GM12874 (cell line): ENCODE measurements at regions not wholly inside any gene's neighbourhood (a gene's known extent, or its start where the extent isn't known, plus 50 kb on each side); places are given as distances from the start of the nearest gene placed in this dataset.

Experiments used
- TF ChIP-seq, protein P1 (sequence below): IDR thresholded peaks from 2 replicates; pipeline ENCODE4 v1.5.1; 2011; ENCODE audit warnings: low read depth, mild to moderate bottlenecking, control low read depth, low read length, moderate library complexity; ENCODE audit not compliant: insufficient read depth

DNA sequence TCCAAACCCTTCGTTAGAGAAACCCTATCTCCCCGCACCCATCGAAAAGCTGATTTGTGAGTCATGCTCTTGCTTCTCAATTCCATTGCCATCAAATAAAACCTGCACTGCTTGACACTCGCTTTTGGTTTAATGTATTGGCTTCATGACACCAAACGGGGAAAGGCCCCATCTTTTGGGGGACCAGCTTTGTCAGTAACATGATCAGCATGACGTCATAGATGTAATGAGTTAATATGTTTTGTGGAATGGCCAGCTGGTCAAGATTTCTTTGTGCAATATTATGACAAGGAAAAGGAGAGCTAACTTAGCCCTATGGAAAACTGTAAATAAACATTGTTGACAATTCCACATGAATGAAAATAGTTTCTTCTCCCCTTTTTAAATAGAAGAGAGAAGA lies 1260.5 kb upstream of the CELF2 start:
- TF ChIP-seq, protein P1, sequence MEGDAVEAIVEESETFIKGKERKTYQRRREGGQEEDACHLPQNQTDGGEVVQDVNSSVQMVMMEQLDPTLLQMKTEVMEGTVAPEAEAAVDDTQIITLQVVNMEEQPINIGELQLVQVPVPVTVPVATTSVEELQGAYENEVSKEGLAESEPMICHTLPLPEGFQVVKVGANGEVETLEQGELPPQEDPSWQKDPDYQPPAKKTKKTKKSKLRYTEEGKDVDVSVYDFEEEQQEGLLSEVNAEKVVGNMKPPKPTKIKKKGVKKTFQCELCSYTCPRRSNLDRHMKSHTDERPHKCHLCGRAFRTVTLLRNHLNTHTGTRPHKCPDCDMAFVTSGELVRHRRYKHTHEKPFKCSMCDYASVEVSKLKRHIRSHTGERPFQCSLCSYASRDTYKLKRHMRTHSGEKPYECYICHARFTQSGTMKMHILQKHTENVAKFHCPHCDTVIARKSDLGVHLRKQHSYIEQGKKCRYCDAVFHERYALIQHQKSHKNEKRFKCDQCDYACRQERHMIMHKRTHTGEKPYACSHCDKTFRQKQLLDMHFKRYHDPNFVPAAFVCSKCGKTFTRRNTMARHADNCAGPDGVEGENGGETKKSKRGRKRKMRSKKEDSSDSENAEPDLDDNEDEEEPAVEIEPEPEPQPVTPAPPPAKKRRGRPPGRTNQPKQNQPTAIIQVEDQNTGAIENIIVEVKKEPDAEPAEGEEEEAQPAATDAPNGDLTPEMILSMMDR = no peak

DNA sequence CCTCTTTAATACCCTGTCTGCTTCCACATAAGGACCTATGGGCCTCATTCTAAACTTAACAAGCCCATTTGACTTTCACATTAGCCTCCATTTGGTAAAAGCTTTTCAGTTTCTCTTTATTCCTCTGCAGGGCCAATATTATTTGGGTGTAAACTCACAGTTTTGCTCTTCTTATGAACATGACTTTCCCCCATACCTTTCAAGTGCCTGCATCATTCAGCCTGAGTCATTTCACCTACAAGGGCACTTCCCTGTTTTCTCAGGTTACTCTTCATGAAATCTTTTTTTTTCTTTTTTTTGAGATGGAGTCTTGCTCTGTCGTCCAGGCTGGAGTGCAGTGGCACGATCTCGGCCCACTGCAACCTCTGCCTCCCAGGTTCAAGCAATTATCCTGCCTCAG lies 1258.1 kb upstream of the CELF2 start:
- TF ChIP-seq, protein P1 = no peak

DNA sequence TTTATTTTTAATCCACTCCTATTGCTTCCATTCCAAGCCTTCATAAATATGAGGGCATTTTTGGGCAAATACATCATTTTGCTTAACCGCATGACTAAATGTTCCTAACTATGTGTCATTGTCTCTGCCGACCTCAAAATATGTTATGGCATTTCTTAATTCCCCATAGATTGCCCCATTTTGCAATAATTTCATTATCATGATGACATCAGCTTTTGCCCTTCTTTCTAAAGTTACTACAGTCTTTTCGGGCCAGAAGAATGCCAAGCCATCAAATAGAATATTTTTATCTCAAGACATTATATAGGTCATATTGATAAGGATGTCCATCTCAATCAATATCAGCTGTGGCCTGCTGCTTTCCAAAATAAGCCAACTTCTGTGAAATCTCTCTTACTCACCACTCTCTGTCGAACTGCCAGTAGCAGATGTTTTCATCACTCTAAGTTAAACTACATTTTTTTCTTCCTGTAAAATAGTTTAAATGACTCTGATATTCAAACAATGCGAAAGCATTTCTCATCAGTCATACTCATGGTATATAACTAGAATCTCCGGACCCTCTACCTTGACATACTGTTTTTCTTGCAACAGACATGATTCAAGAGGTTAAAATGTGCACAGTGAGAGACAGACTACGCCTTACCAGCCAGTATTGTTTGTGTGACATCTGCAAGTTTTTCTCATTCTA lies 1254.6 kb upstream of the CELF2 start:
- TF ChIP-seq, protein P1 = no peak

DNA sequence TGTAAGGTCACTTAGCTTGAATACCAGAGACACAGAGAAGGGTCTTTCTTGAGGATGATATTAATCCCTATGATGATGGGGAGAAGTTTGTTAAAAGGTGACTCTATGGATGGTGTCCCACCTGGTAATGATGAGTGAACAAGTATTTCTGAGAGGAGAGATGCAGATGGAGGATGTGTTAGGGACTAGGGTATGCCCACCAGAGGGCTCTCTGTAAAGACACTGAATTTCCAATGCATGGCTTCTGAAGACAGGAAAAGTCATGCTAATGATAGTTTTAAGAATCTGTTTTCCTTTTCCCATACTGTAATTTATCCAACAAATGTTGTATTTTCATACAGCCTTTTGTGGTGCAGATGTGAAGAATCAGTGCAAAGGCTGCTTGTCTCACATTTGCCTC lies 1250.9 kb upstream of the CELF2 start:
- TF ChIP-seq, protein P1 = no peak

DNA sequence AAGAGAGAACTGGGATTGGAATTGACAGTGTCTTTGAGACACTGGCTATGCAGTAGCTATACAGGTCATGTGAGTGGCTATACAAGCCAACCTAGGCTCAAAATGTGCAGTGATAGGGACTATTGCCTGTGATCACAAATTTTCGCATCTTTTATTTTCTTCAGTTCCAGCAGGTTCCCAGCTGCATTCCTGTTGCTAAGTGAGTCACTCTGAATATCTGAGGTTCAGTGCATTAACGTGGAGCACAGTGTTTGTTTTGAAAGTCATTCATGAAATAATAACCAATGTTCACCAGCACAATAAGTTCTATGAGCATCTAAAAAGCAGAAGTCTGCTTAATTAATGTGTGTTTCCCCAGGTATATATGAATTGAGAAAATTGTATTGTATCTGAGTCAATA lies 1236.0 kb upstream of the CELF2 start:
- TF ChIP-seq, protein P1 = no peak

DNA sequence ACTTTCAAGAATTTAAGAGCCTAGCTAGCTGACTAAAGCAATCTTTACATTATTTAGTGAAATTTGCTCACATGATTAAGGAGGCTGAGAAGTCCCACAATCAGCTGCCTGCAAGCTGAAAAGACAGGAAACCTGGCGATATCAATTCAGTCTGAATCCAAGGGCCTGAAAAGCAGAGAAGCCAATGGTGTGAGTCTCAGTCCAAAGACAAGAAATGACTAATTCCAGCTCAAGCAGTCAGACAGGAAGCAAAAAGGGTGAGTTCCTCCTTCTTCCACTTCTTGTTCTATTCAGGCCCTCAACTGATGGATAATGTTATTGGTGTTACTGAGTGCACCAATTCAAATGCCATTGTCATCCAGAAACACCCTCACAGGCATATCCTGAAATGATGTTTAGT lies 1231.6 kb upstream of the CELF2 start:
- TF ChIP-seq, protein P1 = no peak

DNA sequence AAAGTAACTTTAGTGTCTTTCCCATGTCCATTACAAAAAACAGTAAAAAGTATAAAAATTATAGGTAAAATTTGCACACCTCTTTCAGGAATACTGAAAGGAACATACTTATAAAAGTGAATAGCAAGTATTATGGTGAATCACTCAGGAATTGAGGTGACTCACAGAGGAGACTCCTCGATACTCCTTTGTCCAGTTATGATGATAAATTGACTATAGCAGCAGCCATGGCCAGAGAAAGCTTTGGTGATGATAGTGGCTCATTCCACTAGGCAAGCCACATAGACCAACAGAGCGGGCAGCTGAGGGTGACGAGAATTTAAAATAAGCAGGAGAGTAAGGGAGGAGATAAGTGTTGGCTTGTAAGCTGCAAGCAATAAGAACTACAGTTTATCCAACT lies 1231.1 kb upstream of the CELF2 start:
- TF ChIP-seq, protein P1 = no peak
